ENCODE measurements at regions not wholly inside any gene's neighbourhood (a gene's known extent, or its start where the extent isn't known, plus 50 kb on each side); places are given as distances from the start of the nearest gene placed in this dataset.

DNA sequence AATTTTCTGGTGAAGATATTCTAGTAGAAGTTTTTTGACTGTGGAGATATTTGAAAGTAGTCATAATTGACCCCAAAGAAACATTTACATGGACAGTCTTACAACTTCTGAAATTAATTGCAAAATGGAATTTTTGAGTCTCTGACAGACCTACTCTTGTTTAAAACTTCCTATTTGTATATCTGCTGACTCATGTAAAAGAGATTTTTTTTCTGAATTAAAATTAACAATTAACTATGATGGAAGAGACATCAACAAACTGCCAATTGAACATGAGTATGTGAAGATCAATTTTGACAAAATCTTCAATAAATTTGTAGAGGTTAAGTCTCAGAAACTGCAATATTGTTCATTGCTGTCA is 108.5 kb upstream of the MAX start:
- Histone ChIP-seq H3K27me3 (ENCODE audit: control insufficient read depth, extremely low read depth, insufficient read depth, low read length) (no peaks in the 10 kb centered on the region), H3K4me2 (ENCODE audit: control insufficient read depth, extremely low read depth, insufficient read depth, low read depth, low read length) (peak overlapping the region; percentile 64), H3K9ac (ENCODE audit: control insufficient read depth, extremely low read depth, insufficient read depth, low read length) (no peak overlapping the region), H3K9me3 (ENCODE audit: control insufficient read depth, low read depth, low read length) (no peaks in the 10 kb centered on the region), H3K27ac (ENCODE audit: control insufficient read depth, insufficient read depth, low read length) (peak overlapping the region; percentile 47), H3K36me3 (ENCODE audit: control insufficient read depth in 2 of 2, extremely low read depth in 1 of 2, insufficient read depth in 2 of 2, low read length in 2 of 2) (no peaks in the 10 kb centered on the region), H4K20me1 (ENCODE audit: control insufficient read depth, extremely low read depth, insufficient read depth, low read length) (no peaks in the 10 kb centered on the region), H3K79me2 (ENCODE audit: control insufficient read depth, insufficient read depth, low read length) (no peaks in the 10 kb centered on the region), H3K4me1 (ENCODE audit: control insufficient read depth, extremely low read depth, insufficient read depth, low read length) (peaks cover 22% of the 10 kb centered on the region), H3K9me1 (ENCODE audit: control insufficient read depth, extremely low read depth, insufficient read depth, low read length) (no peaks in the 10 kb centered on the region), H2AFZ (ENCODE audit: control insufficient read depth, low read length) (no peak overlapping the region), H3K4me3 (ENCODE audit: control insufficient read depth in 2 of 3, extremely low read depth in 1 of 3, insufficient read depth in 2 of 3, low read depth in 1 of 3, low read length in 3 of 3) (no peak overlapping the region)
- no peak for TF ChIP-seq EZH2 (IDR thresholded peaks at IDR 0.05; ENCODE audit: low read length)
- TF ChIP-seq, protein P1, sequence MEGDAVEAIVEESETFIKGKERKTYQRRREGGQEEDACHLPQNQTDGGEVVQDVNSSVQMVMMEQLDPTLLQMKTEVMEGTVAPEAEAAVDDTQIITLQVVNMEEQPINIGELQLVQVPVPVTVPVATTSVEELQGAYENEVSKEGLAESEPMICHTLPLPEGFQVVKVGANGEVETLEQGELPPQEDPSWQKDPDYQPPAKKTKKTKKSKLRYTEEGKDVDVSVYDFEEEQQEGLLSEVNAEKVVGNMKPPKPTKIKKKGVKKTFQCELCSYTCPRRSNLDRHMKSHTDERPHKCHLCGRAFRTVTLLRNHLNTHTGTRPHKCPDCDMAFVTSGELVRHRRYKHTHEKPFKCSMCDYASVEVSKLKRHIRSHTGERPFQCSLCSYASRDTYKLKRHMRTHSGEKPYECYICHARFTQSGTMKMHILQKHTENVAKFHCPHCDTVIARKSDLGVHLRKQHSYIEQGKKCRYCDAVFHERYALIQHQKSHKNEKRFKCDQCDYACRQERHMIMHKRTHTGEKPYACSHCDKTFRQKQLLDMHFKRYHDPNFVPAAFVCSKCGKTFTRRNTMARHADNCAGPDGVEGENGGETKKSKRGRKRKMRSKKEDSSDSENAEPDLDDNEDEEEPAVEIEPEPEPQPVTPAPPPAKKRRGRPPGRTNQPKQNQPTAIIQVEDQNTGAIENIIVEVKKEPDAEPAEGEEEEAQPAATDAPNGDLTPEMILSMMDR (optimal IDR thresholded peaks at IDR 0.05 in 1 of 3, IDR thresholded peaks at IDR 0.05 in 1 of 3, conservative IDR thresholded peaks at IDR 0.05 in 1 of 3; ENCODE audit: extremely low read depth in 1 of 3, insufficient read depth in 2 of 3, low read length in 3 of 3) = no peak
- FAIRE-seq = no peak
- dilution Hi-C loops (cut with MboI; ENCODE audit: extremely low pct_ligation_motif_present, low sequenced_read_pairs) = no loop called here
- DNase-seq (ENCODE audit: low read depth, low spot score) = no peak

DNA sequence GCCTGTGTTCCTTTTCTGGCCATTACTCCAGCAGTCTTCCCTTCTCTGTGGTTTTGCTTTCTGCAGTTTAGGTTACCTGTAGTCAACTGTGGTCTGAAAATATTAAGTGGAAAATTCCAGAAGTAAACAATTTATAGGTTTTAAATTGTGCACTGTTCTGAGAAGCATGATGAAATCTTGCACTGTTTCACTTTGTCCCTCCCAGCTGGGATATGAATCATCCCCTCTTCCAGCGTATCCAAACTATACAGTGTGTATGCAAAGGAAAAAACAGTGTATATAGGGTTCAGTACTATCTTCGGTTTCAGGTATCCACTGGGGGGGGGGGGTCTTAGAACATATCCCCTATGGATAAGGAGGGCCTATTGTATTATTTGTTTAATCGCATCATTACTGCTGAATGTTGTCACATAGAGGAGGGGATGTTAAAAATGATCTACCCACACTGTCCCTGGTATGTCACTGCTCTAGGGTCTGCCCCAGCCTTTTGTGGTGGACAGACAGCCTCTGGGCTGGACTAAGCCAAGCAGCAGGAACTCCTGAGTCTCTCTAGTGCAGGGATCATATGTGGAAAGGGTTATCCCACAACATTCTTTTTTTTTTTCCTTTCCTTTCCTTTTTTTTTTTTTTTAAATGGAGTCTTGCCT is 109.1 kb upstream of the MAX start:
- FAIRE-seq (peak; percentile 41), DNase-seq (ENCODE audit: low read depth, low spot score) (no peak)
- Histone ChIP-seq H3K27ac (ENCODE audit: control insufficient read depth, insufficient read depth, low read length) (peak overlapping the region; percentile 47), H3K9me3 (ENCODE audit: control insufficient read depth, low read depth, low read length) (no peaks in the 10 kb centered on the region), H2AFZ (ENCODE audit: control insufficient read depth, low read length) (no peak overlapping the region), H3K9me1 (ENCODE audit: control insufficient read depth, extremely low read depth, insufficient read depth, low read length) (no peaks in the 10 kb centered on the region), H3K27me3 (ENCODE audit: control insufficient read depth, extremely low read depth, insufficient read depth, low read length) (no peaks in the 10 kb centered on the region), H3K36me3 (ENCODE audit: control insufficient read depth in 2 of 2, extremely low read depth in 1 of 2, insufficient read depth in 2 of 2, low read length in 2 of 2) (no peaks in the 10 kb centered on the region), H3K79me2 (ENCODE audit: control insufficient read depth, insufficient read depth, low read length) (no peaks in the 10 kb centered on the region), H4K20me1 (ENCODE audit: control insufficient read depth, extremely low read depth, insufficient read depth, low read length) (no peaks in the 10 kb centered on the region), H3K9ac (ENCODE audit: control insufficient read depth, extremely low read depth, insufficient read depth, low read length) (no peak overlapping the region), H3K4me2 (ENCODE audit: control insufficient read depth, extremely low read depth, insufficient read depth, low read depth, low read length) (peak overlapping the region; percentile 64), H3K4me1 (ENCODE audit: control insufficient read depth, extremely low read depth, insufficient read depth, low read length) (peaks cover 18% of the 10 kb centered on the region), H3K4me3 (ENCODE audit: control insufficient read depth in 2 of 3, extremely low read depth in 1 of 3, insufficient read depth in 2 of 3, low read depth in 1 of 3, low read length in 3 of 3) (no peak overlapping the region)
- no peak for TF ChIP-seq EZH2 (IDR thresholded peaks at IDR 0.05; ENCODE audit: low read length)
- TF ChIP-seq, protein P1 (optimal IDR thresholded peaks at IDR 0.05 in 1 of 3, IDR thresholded peaks at IDR 0.05 in 1 of 3, conservative IDR thresholded peaks at IDR 0.05 in 1 of 3; ENCODE audit: extremely low read depth in 1 of 3, insufficient read depth in 2 of 3, low read length in 3 of 3) = no peak
- dilution Hi-C loops (cut with MboI; ENCODE audit: extremely low pct_ligation_motif_present, low sequenced_read_pairs) = no loop called here

All from keratinocyte (primary cell).